ENCODE measurements at regions not wholly inside any gene's neighbourhood (a gene's known extent, or its start where the extent isn't known, plus 50 kb on each side); places are given as distances from the start of the nearest gene placed in this dataset.

GRCh38 chr3:72278349-72279067 lies 493.6 kb upstream of the PROK2 start:
- WGBS, 2 donors = 53 to 89% methylated on average over 3 of the region's 3 CpGs
- no peak overlapping the region for H3K27ac ChIP-seq (ENCODE audit: low read depth in 1 of 2, low read length in 1 of 2)
- DNase-seq = peak in 1 of 3 donors; percentile 42

GRCh38 chr3:72277710-72278109 lies 492.8 kb upstream of the PROK2 start:
- Histone ChIP-seq H3K9me3 (ENCODE audit: control insufficient read depth in 4 of 4, insufficient read depth in 3 of 4, low read length in 3 of 4) (peaks cover 0 to 8% (median 2%) of the 10 kb centered on the region in 4 donors), H3K27me3 (ENCODE audit: control insufficient read depth in 3 of 3, insufficient read depth in 3 of 3, low read length in 2 of 3) (no peaks in the 10 kb centered on the region), H3K4me3 (no peak overlapping the region), H3K36me3 (ENCODE audit: control insufficient read depth in 4 of 4, insufficient read depth in 4 of 4, low read length in 4 of 4) (no peaks in the 10 kb centered on the region), H3K4me1 (ENCODE audit: control insufficient read depth in 5 of 5, insufficient read depth in 5 of 5, low read length in 5 of 5) (peaks cover 11 to 52% (median 23%) of the 10 kb centered on the region in 5 donors), H3K27ac (ENCODE audit: low read depth in 1 of 2, low read length in 1 of 2) (no peak overlapping the region), H3K9ac (ENCODE audit: insufficient read depth in 1 of 2, low read length in 2 of 2) (no peak overlapping the region)
- WGBS, 2 donors = 92 to 97% methylated on average over 4 of the region's 4 CpGs
- ATAC-seq (ENCODE audit: insufficient read depth, low FRiP score) = no peak
- TF ChIP-seq CTCF (IDR thresholded peaks at IDR 0.05; ENCODE audit: control extremely low read depth, extremely low read depth) = no peak
- no peak for DNase-seq

More at GRCh38 chr3:72278349-72279067, 493.6 kb upstream of the PROK2 start:
- no peak for ATAC-seq (ENCODE audit: insufficient read depth, low FRiP score)
- no peaks in the 10 kb centered on the region for H3K27me3 ChIP-seq (ENCODE audit: control insufficient read depth in 3 of 3, insufficient read depth in 3 of 3, low read length in 2 of 3)
- no peak for TF ChIP-seq CTCF (IDR thresholded peaks at IDR 0.05; ENCODE audit: control extremely low read depth, extremely low read depth)
- H3K4me1 ChIP-seq (ENCODE audit: control insufficient read depth in 5 of 5, insufficient read depth in 5 of 5, low read length in 5 of 5) = peaks cover 9 to 44% (median 21%) of the 10 kb centered on the region in 5 donors
- no peak overlapping the region for H3K4me3 ChIP-seq
- H3K9ac ChIP-seq (ENCODE audit: insufficient read depth in 1 of 2, low read length in 2 of 2) = no peak overlapping the region
- no peaks in the 10 kb centered on the region for H3K36me3 ChIP-seq (ENCODE audit: control insufficient read depth in 4 of 4, insufficient read depth in 4 of 4, low read length in 4 of 4)
- peaks cover 0 to 9% (median 6%) of the 10 kb centered on the region in 4 donors for H3K9me3 ChIP-seq (ENCODE audit: control insufficient read depth in 4 of 4, insufficient read depth in 3 of 4, low read length in 3 of 4)

GRCh38 chr3:72276806-72277205 lies 491.9 kb upstream of the PROK2 start:
- WGBS, 2 donors = 89 to 90% methylated on average over 3 of the region's 3 CpGs
- H3K27ac ChIP-seq (ENCODE audit: low read depth in 1 of 2, low read length in 1 of 2) = no peak overlapping the region
- H3K4me3 ChIP-seq = no peak overlapping the region
- H3K9me3 ChIP-seq (ENCODE audit: control insufficient read depth in 4 of 4, insufficient read depth in 3 of 4, low read length in 3 of 4) = peaks cover 0 to 4% (median 1%) of the 10 kb centered on the region in 4 donors
- ATAC-seq (ENCODE audit: insufficient read depth, low FRiP score) = no peak
- DNase-seq = no peak
- no peak for TF ChIP-seq CTCF (IDR thresholded peaks at IDR 0.05; ENCODE audit: control extremely low read depth, extremely low read depth)
- peaks cover 11 to 52% (median 23%) of the 10 kb centered on the region in 5 donors for H3K4me1 ChIP-seq (ENCODE audit: control insufficient read depth in 5 of 5, insufficient read depth in 5 of 5, low read length in 5 of 5)
- no peaks in the 10 kb centered on the region for H3K27me3 ChIP-seq (ENCODE audit: control insufficient read depth in 3 of 3, insufficient read depth in 3 of 3, low read length in 2 of 3)
- no peaks in the 10 kb centered on the region for H3K36me3 ChIP-seq (ENCODE audit: control insufficient read depth in 4 of 4, insufficient read depth in 4 of 4, low read length in 4 of 4)
- no peak overlapping the region for H3K9ac ChIP-seq (ENCODE audit: insufficient read depth in 1 of 2, low read length in 2 of 2)
